Activated T-cell treated with anti-CD3 and anti-CD28 coated beads, Interleukin-2, amount 50 U/mL, for 24 hours (primary cell): ENCODE measurements at regions not wholly inside any gene's neighbourhood (a gene's known extent, or its start where the extent isn't known, plus 50 kb on each side); places are given as distances from the start of the nearest gene placed in this dataset.

ENCODE experiments used
- DNase-seq: peaks from one replicate; pipeline ENCODE4 v3.0.0-alpha.2; 2020
- H3K27ac Mint-ChIP-seq: 2 replicates; pipeline ENCODE4 v1.8.0; 2020; ENCODE audit warnings: mild to moderate bottlenecking, mixed read lengths
- H3K27me3 Mint-ChIP-seq: 2 replicates; pipeline ENCODE4 v1.8.0; 2020; ENCODE audit warnings: mixed read lengths
- H3K36me3 Mint-ChIP-seq: 2 replicates; pipeline ENCODE4 v1.8.0; 2020; ENCODE audit warnings: low read depth, mixed read lengths
- H3K4me1 Mint-ChIP-seq: 2 replicates; pipeline ENCODE4 v1.8.0; 2020; ENCODE audit warnings: low read depth, mixed read lengths
- H3K4me3 Mint-ChIP-seq: 2 replicates; pipeline ENCODE4 v1.8.0; 2020; ENCODE audit warnings: mild to moderate bottlenecking, moderate library complexity, mixed read lengths
- H3K9me3 Mint-ChIP-seq: 2 replicates; pipeline ENCODE4 v1.8.0; 2020; ENCODE audit warnings: mixed read lengths

- DNase-seq: no peak
- no peaks in the 10 kb centered on the region for H3K27me3 Mint-ChIP-seq
- peak overlapping the region; percentile 1 for H3K27ac Mint-ChIP-seq
- H3K9me3 Mint-ChIP-seq: peaks cover 4% of the 10 kb centered on the region
- no peak overlapping the region for H3K4me3 Mint-ChIP-seq
- H3K4me1 Mint-ChIP-seq: peaks cover 24% of the 10 kb centered on the region
- H3K36me3 Mint-ChIP-seq: no peaks in the 10 kb centered on the region
Measured at GRCh38 chr9:515665-516064, 301.0 kb downstream of the DOCK8 start.

GRCh38 chr9:517993-518392 lies 303.3 kb downstream of the DOCK8 start:
- peaks cover 4% of the 10 kb centered on the region for H3K9me3 Mint-ChIP-seq
- DNase-seq: no peak
- H3K4me1 Mint-ChIP-seq: peaks cover 24% of the 10 kb centered on the region
- no peak overlapping the region for H3K27ac Mint-ChIP-seq
- H3K4me3 Mint-ChIP-seq: no peak overlapping the region
- no peaks in the 10 kb centered on the region for H3K36me3 Mint-ChIP-seq
- no peaks in the 10 kb centered on the region for H3K27me3 Mint-ChIP-seq

GRCh38 chr9:518540-518939 lies 303.9 kb downstream of the DOCK8 start:
- H3K27ac Mint-ChIP-seq: no peak overlapping the region
- DNase-seq: no peak
- H3K9me3 Mint-ChIP-seq: peaks cover 4% of the 10 kb centered on the region
- peaks cover 24% of the 10 kb centered on the region for H3K4me1 Mint-ChIP-seq
- H3K4me3 Mint-ChIP-seq: no peak overlapping the region
- no peaks in the 10 kb centered on the region for H3K36me3 Mint-ChIP-seq
- H3K27me3 Mint-ChIP-seq: no peaks in the 10 kb centered on the region

- Mint-ChIP-seq H3K4me3 (no peak overlapping the region), H3K27me3 (no peaks in the 10 kb centered on the region), H3K36me3 (no peaks in the 10 kb centered on the region), H3K27ac (no peak overlapping the region), H3K4me1 (peaks cover 20% of the 10 kb centered on the region), H3K9me3 (no peaks in the 10 kb centered on the region)
- DNase-seq: no peak
Measured at GRCh38 chr9:519579-519978, 304.9 kb downstream of the DOCK8 start.

GRCh38 chr9:520302-520701 lies 305.6 kb downstream of the DOCK8 start:
- H3K27ac Mint-ChIP-seq: no peak overlapping the region
- no peak overlapping the region for H3K4me3 Mint-ChIP-seq
- no peaks in the 10 kb centered on the region for H3K9me3 Mint-ChIP-seq

GRCh38 chr9:522190-522589 lies 307.5 kb downstream of the DOCK8 start:
- H3K36me3 Mint-ChIP-seq: no peaks in the 10 kb centered on the region
- H3K27ac Mint-ChIP-seq: no peak overlapping the region
- no peak overlapping the region for H3K4me3 Mint-ChIP-seq
- no peak for DNase-seq
- H3K9me3 Mint-ChIP-seq: no peaks in the 10 kb centered on the region
- peaks cover 3% of the 10 kb centered on the region for H3K4me1 Mint-ChIP-seq
- H3K27me3 Mint-ChIP-seq: no peaks in the 10 kb centered on the region

More at GRCh38 chr9:520302-520701, 305.6 kb downstream of the DOCK8 start:
- DNase-seq: no peak
- H3K36me3 Mint-ChIP-seq: no peaks in the 10 kb centered on the region
- H3K4me1 Mint-ChIP-seq: peaks cover 16% of the 10 kb centered on the region
- H3K27me3 Mint-ChIP-seq: no peaks in the 10 kb centered on the region

GRCh38 chr9:522658-523057 lies 308.0 kb downstream of the DOCK8 start:
- Mint-ChIP-seq H3K27me3 (no peaks in the 10 kb centered on the region), H3K36me3 (no peaks in the 10 kb centered on the region), H3K4me1 (peaks cover 3% of the 10 kb centered on the region), H3K27ac (no peak overlapping the region), H3K4me3 (no peak overlapping the region), H3K9me3 (no peaks in the 10 kb centered on the region)
- DNase-seq: no peak

GRCh38 chr9:523444-523843 lies 308.8 kb downstream of the DOCK8 start:
- DNase-seq: no peak
- H3K27me3 Mint-ChIP-seq: no peaks in the 10 kb centered on the region
- no peaks in the 10 kb centered on the region for H3K9me3 Mint-ChIP-seq
- H3K4me3 Mint-ChIP-seq: no peak overlapping the region
- no peaks in the 10 kb centered on the region for H3K36me3 Mint-ChIP-seq
- no peaks in the 10 kb centered on the region for H3K4me1 Mint-ChIP-seq
- H3K27ac Mint-ChIP-seq: no peak overlapping the region

GRCh38 chr9:524008-524407 lies 309.3 kb downstream of the DOCK8 start:
- H3K27ac Mint-ChIP-seq: no peak overlapping the region
- no peaks in the 10 kb centered on the region for H3K9me3 Mint-ChIP-seq
- no peaks in the 10 kb centered on the region for H3K27me3 Mint-ChIP-seq
- H3K4me3 Mint-ChIP-seq: no peak overlapping the region
- H3K36me3 Mint-ChIP-seq: no peaks in the 10 kb centered on the region
- DNase-seq: no peak
- no peaks in the 10 kb centered on the region for H3K4me1 Mint-ChIP-seq

GRCh38 chr9:526904-527591 lies 312.4 kb downstream of the DOCK8 start:
- no peaks in the 10 kb centered on the region for H3K27me3 Mint-ChIP-seq
- no peaks in the 10 kb centered on the region for H3K4me1 Mint-ChIP-seq
- H3K4me3 Mint-ChIP-seq: no peak overlapping the region
- no peaks in the 10 kb centered on the region for H3K9me3 Mint-ChIP-seq
- DNase-seq: no peak
- H3K27ac Mint-ChIP-seq: no peak overlapping the region
- no peaks in the 10 kb centered on the region for H3K36me3 Mint-ChIP-seq

- Mint-ChIP-seq H3K27ac (no peak overlapping the region), H3K4me1 (no peaks in the 10 kb centered on the region), H3K4me3 (no peak overlapping the region), H3K27me3 (peaks cover 4% of the 10 kb centered on the region), H3K36me3 (no peaks in the 10 kb centered on the region), H3K9me3 (no peaks in the 10 kb centered on the region)
- DNase-seq: no peak
Measured at GRCh38 chr9:529731-530130, 311.8 kb upstream of the DMRT1 start.

- no peaks in the 10 kb centered on the region for H3K36me3 Mint-ChIP-seq
Measured at GRCh38 chr9:530681-531080, 310.8 kb upstream of the DMRT1 start.

GRCh38 chr9:532707-533106 lies 308.8 kb upstream of the DMRT1 start:
- Mint-ChIP-seq H3K27ac (no peak overlapping the region), H3K36me3 (no peaks in the 10 kb centered on the region), H3K9me3 (no peaks in the 10 kb centered on the region), H3K4me3 (no peak overlapping the region), H3K4me1 (peaks cover 5% of the 10 kb centered on the region), H3K27me3 (peaks cover 8% of the 10 kb centered on the region)
- no peak for DNase-seq

More at GRCh38 chr9:530681-531080, 310.8 kb upstream of the DMRT1 start:
- H3K4me1 Mint-ChIP-seq: no peaks in the 10 kb centered on the region
- H3K27me3 Mint-ChIP-seq: peaks cover 4% of the 10 kb centered on the region
- H3K9me3 Mint-ChIP-seq: no peaks in the 10 kb centered on the region
- no peak overlapping the region for H3K4me3 Mint-ChIP-seq
- no peak for DNase-seq
- no peak overlapping the region for H3K27ac Mint-ChIP-seq

- Mint-ChIP-seq H3K36me3 (no peaks in the 10 kb centered on the region), H3K9me3 (peaks cover under 1% of the 10 kb centered on the region), H3K27ac (no peak overlapping the region), H3K4me3 (no peak overlapping the region), H3K4me1 (peaks cover 5% of the 10 kb centered on the region), H3K27me3 (peaks cover 8% of the 10 kb centered on the region)
- DNase-seq: no peak
Measured at GRCh38 chr9:534886-535285, 306.6 kb upstream of the DMRT1 start.

- Mint-ChIP-seq H3K36me3 (no peaks in the 10 kb centered on the region), H3K4me3 (no peak overlapping the region), H3K27me3 (peaks cover 8% of the 10 kb centered on the region), H3K9me3 (peaks cover 2% of the 10 kb centered on the region), H3K4me1 (peaks cover 5% of the 10 kb centered on the region), H3K27ac (no peak overlapping the region)
- no peak for DNase-seq
Measured at GRCh38 chr9:535356-535755, 306.1 kb upstream of the DMRT1 start.
